Putamen (tissue), 1 donor: ENCODE measurements at regions not wholly inside any gene's neighbourhood (a gene's known extent, or its start where the extent isn't known, plus 50 kb on each side); places are given as distances from the start of the nearest gene placed in this dataset.

Experiments
- DNase-seq: peaks from one replicate; pipeline ENCODE4 v3.0.0-alpha.2; 2016; ENCODE audit warnings: low spot score

GRCh38 chr7:118298771-118299170 is 74.3 kb downstream of the ANKRD7 start:
- no peak for DNase-seq

- DNase-seq: no peak
These were observed 75.7 kb downstream of the ANKRD7 start for GRCh38 chr7:118300177-118300576.

- no peak for DNase-seq
These were observed 79.6 kb downstream of the ANKRD7 start for GRCh38 chr7:118304100-118304499.

- no peak for DNase-seq
These were observed 81.2 kb downstream of the ANKRD7 start for GRCh38 chr7:118305671-118306070.

GRCh38 chr7:118306771-118307170 is 82.3 kb downstream of the ANKRD7 start:
- DNase-seq: no peak

GRCh38 chr7:118311121-118311836 is 86.8 kb downstream of the ANKRD7 start:
- DNase-seq: no peak

- no peak for DNase-seq
These were observed 87.5 kb downstream of the ANKRD7 start for GRCh38 chr7:118312051-118312450.

GRCh38 chr7:118312966-118313365 is 88.5 kb downstream of the ANKRD7 start:
- no peak for DNase-seq

- no peak for DNase-seq
These were observed 100.4 kb downstream of the ANKRD7 start for GRCh38 chr7:118324790-118325449.

- DNase-seq: no peak
These were observed 100.9 kb downstream of the ANKRD7 start for GRCh38 chr7:118325450-118325808.

- no peak for DNase-seq
These were observed 102.7 kb downstream of the ANKRD7 start for GRCh38 chr7:118327174-118327573.

GRCh38 chr7:118328505-118329211 is 104.2 kb downstream of the ANKRD7 start:
- no peak for DNase-seq

GRCh38 chr7:118330388-118330787 is 105.9 kb downstream of the ANKRD7 start:
- no peak for DNase-seq

- DNase-seq: no peak
These were observed 122.2 kb downstream of the ANKRD7 start for GRCh38 chr7:118346748-118347147.

- no peak for DNase-seq
These were observed 125.1 kb downstream of the ANKRD7 start for GRCh38 chr7:118349604-118350003.

GRCh38 chr7:118350260-118350659 is 125.8 kb downstream of the ANKRD7 start:
- no peak for DNase-seq

GRCh38 chr7:118352867-118353453 is 128.5 kb downstream of the ANKRD7 start:
- peak; percentile 33 for DNase-seq

GRCh38 chr7:118366363-118366762 is 141.9 kb downstream of the ANKRD7 start:
- DNase-seq: no peak

- no peak for DNase-seq
These were observed 144.5 kb downstream of the ANKRD7 start for GRCh38 chr7:118368958-118369357.

- no peak for DNase-seq
These were observed 145.5 kb downstream of the ANKRD7 start for GRCh38 chr7:118369987-118370386.

- DNase-seq: no peak
These were observed 148.0 kb downstream of the ANKRD7 start for GRCh38 chr7:118372530-118372929.

GRCh38 chr7:118389629-118390028 is 165.1 kb downstream of the ANKRD7 start:
- DNase-seq: no peak

GRCh38 chr7:118404211-118404610 is 179.7 kb downstream of the ANKRD7 start:
- no peak for DNase-seq
